Stomach smooth muscle (tissue), 2 donors: ENCODE measurements at regions not wholly inside any gene's neighbourhood (a gene's known extent, or its start where the extent isn't known, plus 50 kb on each side); places are given as distances from the start of the nearest gene placed in this dataset.

Experiments
- H3K27ac ChIP-seq: one replicate; pipeline ENCODE4 v1.7.0; 2013; ENCODE audit warnings: mild to moderate bottlenecking, low read length, inconsistent platforms
- H3K27me3 ChIP-seq, 2 donors: one replicate each; pipeline ENCODE4 v1.7.0; 2013; ENCODE audit warnings: low read length in 2 of 2; ENCODE audit not compliant: insufficient read depth in 2 of 2, control insufficient read depth in 1 of 2
- H3K36me3 ChIP-seq, 2 donors: one replicate each; pipeline ENCODE4 v1.7.0; 2013; ENCODE audit warnings: low read length in 2 of 2; ENCODE audit not compliant: control insufficient read depth in 2 of 2, insufficient read depth in 2 of 2
- H3K4me1 ChIP-seq: one replicate; pipeline ENCODE4 v1.7.0; 2013; ENCODE audit warnings: low read length; ENCODE audit not compliant: control insufficient read depth, insufficient read depth
- H3K4me3 ChIP-seq, 2 donors: one replicate each; pipeline ENCODE4 v1.7.0; 2013; ENCODE audit warnings: low read length in 2 of 2
- H3K9ac ChIP-seq, 2 donors: one replicate each; pipeline ENCODE4 v1.7.0; 2013; ENCODE audit warnings: low read length in 2 of 2, mild to moderate bottlenecking in 1 of 2
- H3K9me3 ChIP-seq, 2 donors: one replicate each; pipeline ENCODE4 v1.7.0; 2013; ENCODE audit warnings: low read length in 2 of 2; ENCODE audit not compliant: control insufficient read depth in 2 of 2
- donor health status: healthy.
- donor health status: Pancreatic carcinoma.

GRCh38 chr18:43665105-43665788 lies 388.0 kb upstream of the SYT4 start:
- H3K27me3 ChIP-seq, result no peaks in the 10 kb centered on the region
- H3K9ac ChIP-seq, result no peak overlapping the region
- no peak overlapping the region for H3K4me3 ChIP-seq
- no peaks in the 10 kb centered on the region for H3K9me3 ChIP-seq
- no peaks in the 10 kb centered on the region for H3K4me1 ChIP-seq
- H3K36me3 ChIP-seq, result no peaks in the 10 kb centered on the region
- no peak overlapping the region for H3K27ac ChIP-seq

- no peak overlapping the region for H3K27ac ChIP-seq
- H3K27me3 ChIP-seq, result no peaks in the 10 kb centered on the region
- H3K4me1 ChIP-seq, result no peaks in the 10 kb centered on the region
- no peaks in the 10 kb centered on the region for H3K36me3 ChIP-seq
- H3K9ac ChIP-seq, result no peak overlapping the region
- H3K9me3 ChIP-seq, result no peaks in the 10 kb centered on the region
- no peak overlapping the region for H3K4me3 ChIP-seq
Observed at GRCh38 chr18:43668866-43669265, 391.6 kb upstream of the SYT4 start.

GRCh38 chr18:43671431-43671830 lies 394.1 kb upstream of the SYT4 start:
- H3K27me3 ChIP-seq, result no peaks in the 10 kb centered on the region
- no peak overlapping the region for H3K4me3 ChIP-seq
- no peaks in the 10 kb centered on the region for H3K4me1 ChIP-seq
- no peak overlapping the region for H3K27ac ChIP-seq
- no peak overlapping the region for H3K9ac ChIP-seq
- H3K9me3 ChIP-seq, result no peaks in the 10 kb centered on the region
- H3K36me3 ChIP-seq, result no peaks in the 10 kb centered on the region

- H3K27ac ChIP-seq, result no peak overlapping the region
- no peak overlapping the region for H3K4me3 ChIP-seq
- H3K36me3 ChIP-seq, result no peaks in the 10 kb centered on the region
- H3K9ac ChIP-seq, result no peak overlapping the region
- H3K4me1 ChIP-seq, result no peaks in the 10 kb centered on the region
- H3K27me3 ChIP-seq, result no peaks in the 10 kb centered on the region
- no peaks in the 10 kb centered on the region for H3K9me3 ChIP-seq
Observed at GRCh38 chr18:43680096-43680495, 402.8 kb upstream of the SYT4 start.

- Histone ChIP-seq H3K27me3 (no peaks in the 10 kb centered on the region), H3K27ac (no peak overlapping the region), H3K4me1 (no peaks in the 10 kb centered on the region), H3K9me3 (no peaks in the 10 kb centered on the region), H3K36me3 (no peaks in the 10 kb centered on the region), H3K4me3 (no peak overlapping the region), H3K9ac (no peak overlapping the region)
Observed at GRCh38 chr18:43681661-43682060, 404.4 kb upstream of the SYT4 start.

GRCh38 chr18:43682196-43682595 lies 404.9 kb upstream of the SYT4 start:
- Histone ChIP-seq H3K27ac (no peak overlapping the region), H3K9ac (no peak overlapping the region), H3K4me1 (no peaks in the 10 kb centered on the region), H3K4me3 (no peak overlapping the region), H3K9me3 (no peaks in the 10 kb centered on the region), H3K36me3 (no peaks in the 10 kb centered on the region), H3K27me3 (no peaks in the 10 kb centered on the region)

GRCh38 chr18:43686709-43687108 lies 409.4 kb upstream of the SYT4 start:
- H3K27me3 ChIP-seq, result no peaks in the 10 kb centered on the region
- H3K4me1 ChIP-seq, result no peaks in the 10 kb centered on the region
- no peak overlapping the region for H3K4me3 ChIP-seq
- no peaks in the 10 kb centered on the region for H3K36me3 ChIP-seq
- no peak overlapping the region for H3K9ac ChIP-seq
- no peak overlapping the region for H3K27ac ChIP-seq
- H3K9me3 ChIP-seq, result no peaks in the 10 kb centered on the region

- H3K27me3 ChIP-seq, result no peaks in the 10 kb centered on the region
- H3K9me3 ChIP-seq, result no peaks in the 10 kb centered on the region
- no peak overlapping the region for H3K4me3 ChIP-seq
- H3K36me3 ChIP-seq, result no peaks in the 10 kb centered on the region
- H3K4me1 ChIP-seq, result no peaks in the 10 kb centered on the region
- H3K27ac ChIP-seq, result no peak overlapping the region
- no peak overlapping the region for H3K9ac ChIP-seq
Observed at GRCh38 chr18:43692099-43692690, 414.9 kb upstream of the SYT4 start.

GRCh38 chr18:43702399-43702798 lies 425.1 kb upstream of the SYT4 start:
- no peak overlapping the region for H3K4me3 ChIP-seq
- H3K9me3 ChIP-seq, result no peaks in the 10 kb centered on the region
- no peak overlapping the region for H3K27ac ChIP-seq
- no peaks in the 10 kb centered on the region for H3K36me3 ChIP-seq
- no peaks in the 10 kb centered on the region for H3K4me1 ChIP-seq
- H3K27me3 ChIP-seq, result no peaks in the 10 kb centered on the region
- H3K9ac ChIP-seq, result no peak overlapping the region

- no peak overlapping the region for H3K9ac ChIP-seq
- H3K36me3 ChIP-seq, result no peaks in the 10 kb centered on the region
- no peaks in the 10 kb centered on the region for H3K4me1 ChIP-seq
- no peaks in the 10 kb centered on the region for H3K9me3 ChIP-seq
- H3K27ac ChIP-seq, result no peak overlapping the region
- no peaks in the 10 kb centered on the region for H3K27me3 ChIP-seq
- no peak overlapping the region for H3K4me3 ChIP-seq
Observed at GRCh38 chr18:43703050-43703449, 425.8 kb upstream of the SYT4 start.

- Histone ChIP-seq H3K9me3 (no peaks in the 10 kb centered on the region), H3K27me3 (no peaks in the 10 kb centered on the region), H3K36me3 (no peaks in the 10 kb centered on the region), H3K4me1 (no peaks in the 10 kb centered on the region), H3K27ac (no peak overlapping the region), H3K4me3 (no peak overlapping the region), H3K9ac (no peak overlapping the region)
Observed at GRCh38 chr18:43705850-43706249, 428.6 kb upstream of the SYT4 start.
